Globus pallidus (tissue), 1 donor: ENCODE measurements at regions not wholly inside any gene's neighbourhood (a gene's known extent, or its start where the extent isn't known, plus 50 kb on each side); places are given as distances from the start of the nearest gene placed in this dataset.

Experiments used
- DNase-seq: peaks from one replicate; pipeline ENCODE4 v3.0.0-alpha.2; 2015; ENCODE audit warnings: low spot score

DNA sequence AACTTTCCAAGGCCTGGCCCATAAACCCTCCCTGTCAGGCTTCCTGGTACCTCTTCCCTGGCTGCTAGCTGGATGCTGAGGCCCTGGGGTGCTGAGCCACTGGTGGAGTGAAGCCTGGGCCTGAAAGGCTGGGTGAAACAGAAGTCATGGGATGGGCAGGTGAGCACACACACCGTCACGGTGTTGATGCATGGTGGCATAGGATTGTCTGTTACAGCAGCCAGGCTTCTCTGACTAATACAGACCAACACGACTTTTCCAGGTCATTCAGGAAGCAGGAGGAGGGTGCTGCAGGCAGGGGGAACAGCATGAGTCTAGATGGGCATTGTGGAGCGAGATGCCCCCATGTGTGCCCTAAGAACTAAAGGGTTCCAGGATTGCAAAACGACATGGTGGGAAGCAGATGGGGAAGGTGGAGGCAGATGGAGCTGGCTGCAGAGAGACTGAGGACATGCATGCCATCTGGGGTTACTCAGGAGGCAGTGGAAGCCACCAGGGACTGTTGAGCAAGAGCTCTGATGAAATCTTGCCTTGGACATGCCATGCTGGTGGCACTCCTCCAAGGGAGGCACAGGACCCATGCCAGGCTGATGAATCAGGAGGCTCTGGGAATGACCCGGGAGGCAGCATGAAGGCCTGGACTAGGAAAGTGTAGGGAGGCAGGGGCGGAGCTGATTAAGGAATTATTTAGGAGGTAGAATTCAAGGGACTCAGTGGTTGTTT is 480.9 kb downstream of the TSN start:
- no peak for DNase-seq

DNA sequence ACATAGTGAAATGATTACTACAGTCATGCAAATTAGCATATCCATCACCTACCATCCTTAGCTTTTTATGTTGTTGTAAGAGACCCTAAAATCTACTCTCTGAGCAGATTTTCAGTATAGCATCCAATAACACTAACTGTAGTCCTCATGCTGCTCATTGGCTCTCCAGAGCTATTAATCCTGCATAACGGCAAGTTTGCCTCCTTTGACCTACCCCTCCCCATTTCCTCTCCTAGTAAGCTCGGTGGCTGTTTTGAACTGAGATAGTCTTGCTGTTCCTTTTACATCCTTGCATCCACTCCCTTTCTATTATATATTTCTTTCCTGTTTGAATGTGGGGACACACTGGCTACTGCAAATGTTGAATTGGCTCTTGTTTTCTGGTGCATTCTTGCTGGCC is 481.5 kb downstream of the TSN start:
- no peak for DNase-seq

- no peak for DNase-seq
Measured at GRCh38 chr2:122237450-122237849, 482.0 kb downstream of the TSN start.

DNA sequence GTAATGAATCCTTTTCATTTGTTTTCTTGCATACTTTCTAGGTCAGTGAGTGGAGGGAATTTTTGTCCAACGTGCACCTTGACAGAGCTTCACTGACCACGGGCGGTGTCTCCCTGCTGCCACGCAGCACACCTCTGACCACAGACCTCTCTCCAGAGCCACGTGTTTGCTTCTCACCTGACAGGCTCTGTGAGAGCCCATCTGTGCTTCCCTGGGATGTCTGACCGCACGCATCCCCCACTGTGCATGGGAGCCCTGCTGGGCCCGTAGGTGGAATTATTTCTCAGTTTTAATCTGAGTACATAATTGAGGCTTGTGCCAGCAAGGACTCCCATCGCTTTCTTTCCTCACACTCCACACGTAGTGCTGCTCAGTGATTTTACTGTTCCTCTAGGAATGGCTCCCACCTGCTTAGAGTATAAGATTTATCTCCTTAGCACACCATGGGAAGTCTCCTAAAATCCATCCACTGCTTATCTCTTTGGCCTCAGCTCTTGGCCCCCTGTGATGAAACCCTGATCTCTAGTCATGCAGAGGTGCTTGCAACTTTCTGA is 482.6 kb downstream of the TSN start:
- DNase-seq = no peak

GRCh38 chr2:122239440-122239839 is 484.0 kb downstream of the TSN start:
- no peak for DNase-seq

- DNase-seq = no peak
Measured at GRCh38 chr2:122244598-122245229, 489.3 kb downstream of the TSN start.

GRCh38 chr2:122249673-122250072 is 494.2 kb downstream of the TSN start:
- DNase-seq = no peak

- no peak for DNase-seq
Measured at GRCh38 chr2:122251158-122251557, 495.7 kb downstream of the TSN start.

- no peak for DNase-seq
Measured at GRCh38 chr2:122251566-122251965, 496.1 kb downstream of the TSN start.

DNA sequence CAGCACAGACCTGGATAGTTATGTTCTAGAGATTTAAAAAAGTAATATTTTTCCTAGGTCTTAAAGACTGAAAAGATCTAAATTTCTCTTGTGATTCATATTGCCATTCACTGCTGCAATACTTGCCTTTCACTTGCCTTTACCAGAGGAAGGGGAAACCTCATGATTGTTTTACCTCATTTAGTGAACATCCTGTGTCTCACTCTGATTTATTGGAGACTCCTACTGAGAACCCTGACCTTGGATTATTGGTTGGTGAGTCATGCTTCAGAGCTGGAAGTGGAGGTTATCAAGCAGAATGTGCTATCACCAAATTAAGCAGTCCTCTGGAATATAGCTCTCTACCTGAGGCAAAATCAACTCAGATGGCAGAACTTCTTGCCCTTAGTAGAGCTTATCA is 500.5 kb downstream of the TSN start:
- no peak for DNase-seq

GRCh38 chr2:122261911-122262310 is 506.5 kb downstream of the TSN start:
- no peak for DNase-seq

- no peak for DNase-seq
Measured at GRCh38 chr2:122263746-122264145, 508.3 kb downstream of the TSN start.

DNA sequence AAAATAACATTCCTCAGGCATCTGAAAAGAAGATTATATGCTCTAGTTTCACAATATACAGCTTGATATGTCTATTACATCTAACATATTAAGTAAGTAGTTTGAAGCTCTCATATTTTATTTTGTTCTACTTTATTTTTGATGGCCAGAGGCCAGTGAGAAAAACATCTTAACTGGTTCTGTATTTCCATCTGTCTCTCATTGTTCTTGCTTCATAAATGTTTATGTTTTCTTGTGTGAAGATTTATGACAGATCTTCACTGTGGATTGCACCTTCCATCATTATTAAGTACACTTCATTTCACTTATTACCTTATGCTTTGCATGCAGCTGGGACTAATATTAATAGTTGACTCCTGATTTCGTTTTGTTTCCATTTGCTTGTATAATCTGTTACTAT is 511.2 kb downstream of the TSN start:
- no peak for DNase-seq

DNA sequence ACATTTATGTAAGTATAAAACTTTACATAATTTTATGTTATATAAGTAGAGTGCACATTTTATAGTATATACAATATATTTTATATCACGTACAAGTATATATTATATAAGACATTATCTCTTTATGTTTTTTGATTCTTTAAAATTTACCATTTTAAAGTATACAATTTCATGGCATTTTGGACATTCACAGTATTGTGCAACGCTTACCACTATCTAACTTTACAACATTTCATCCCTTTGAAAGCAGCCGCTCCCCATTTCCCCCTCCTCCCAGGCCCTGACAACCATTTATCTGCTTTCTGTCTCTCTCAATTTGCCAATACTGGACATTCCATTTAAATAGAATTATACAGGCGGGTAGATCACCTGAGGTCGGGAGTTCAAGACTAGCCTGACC is 512.5 kb downstream of the TSN start:
- no peak for DNase-seq

GRCh38 chr2:122273785-122274419 is 518.5 kb downstream of the TSN start:
- DNase-seq = no peak

- DNase-seq = no peak
Measured at GRCh38 chr2:122277956-122278355, 522.5 kb downstream of the TSN start.

DNA sequence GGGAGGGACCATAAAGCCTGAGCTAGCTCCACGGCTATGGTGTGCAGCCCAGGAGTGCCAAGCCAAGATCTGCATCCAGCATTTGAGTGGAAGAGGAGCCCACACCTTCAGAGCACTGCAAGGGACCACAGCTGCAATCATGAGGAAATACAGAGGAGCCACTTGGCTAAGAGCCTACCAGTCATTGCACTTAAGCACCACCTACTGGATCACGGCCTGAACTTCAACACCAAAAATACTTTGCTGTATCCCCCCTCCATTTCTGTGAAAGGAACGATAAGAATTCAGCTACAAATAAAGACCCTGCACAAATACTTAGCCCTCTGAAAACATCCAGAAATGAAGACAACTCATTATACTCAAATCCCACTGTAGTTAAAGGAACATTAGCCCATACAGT is 545.3 kb downstream of the TSN start:
- no peak for DNase-seq

- DNase-seq = no peak
Measured at GRCh38 chr2:122307763-122308162, 552.3 kb downstream of the TSN start.

GRCh38 chr2:122315306-122315705 is 559.9 kb downstream of the TSN start:
- DNase-seq = no peak

DNA sequence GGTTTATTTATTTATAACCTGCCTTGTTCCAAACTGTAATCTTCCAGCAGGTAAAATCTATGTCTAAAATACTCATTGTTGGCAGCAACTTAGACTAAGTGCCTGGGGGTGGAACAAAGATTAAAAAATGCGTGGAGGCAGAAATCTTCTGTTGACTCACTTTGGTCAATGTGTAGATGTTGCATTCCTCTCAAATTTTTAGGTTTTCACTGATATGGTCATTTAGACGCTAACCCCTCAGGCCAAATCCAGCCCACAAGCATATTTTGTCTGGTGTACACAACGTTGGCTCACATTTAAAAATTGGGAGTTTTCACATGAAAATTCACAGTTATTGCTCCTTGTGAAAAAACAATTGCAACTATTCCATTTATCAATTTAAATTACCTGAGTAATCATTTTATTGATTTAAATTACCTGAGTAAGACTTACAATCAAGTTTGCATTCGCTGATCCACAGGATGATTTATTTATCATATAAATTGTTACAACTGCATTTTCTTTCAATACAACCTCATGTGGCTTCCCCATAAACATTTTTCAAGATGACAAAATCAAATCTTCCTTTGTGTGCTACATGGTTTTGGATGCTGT is 564.2 kb downstream of the TSN start:
- DNase-seq = no peak

DNA sequence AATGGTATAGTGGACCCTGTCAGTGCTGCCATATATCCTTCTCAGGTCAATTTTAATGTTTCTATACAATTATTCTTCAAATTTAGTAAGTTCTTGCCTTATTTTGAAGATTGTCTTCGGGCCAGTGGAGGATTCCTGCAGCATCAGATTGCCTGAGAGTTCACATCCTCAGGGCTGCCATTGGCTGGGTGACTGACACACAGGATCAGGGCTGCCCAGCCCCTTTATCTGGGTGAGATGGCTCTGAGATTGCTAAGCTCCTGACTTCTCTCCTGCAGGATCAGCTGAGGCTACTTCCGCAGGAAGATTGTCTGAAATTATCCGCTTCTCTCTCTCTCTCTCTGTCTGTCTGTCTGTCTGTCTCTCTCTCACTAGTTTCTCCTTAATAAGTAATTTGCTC is 567.4 kb downstream of the TSN start:
- no peak for DNase-seq

DNA sequence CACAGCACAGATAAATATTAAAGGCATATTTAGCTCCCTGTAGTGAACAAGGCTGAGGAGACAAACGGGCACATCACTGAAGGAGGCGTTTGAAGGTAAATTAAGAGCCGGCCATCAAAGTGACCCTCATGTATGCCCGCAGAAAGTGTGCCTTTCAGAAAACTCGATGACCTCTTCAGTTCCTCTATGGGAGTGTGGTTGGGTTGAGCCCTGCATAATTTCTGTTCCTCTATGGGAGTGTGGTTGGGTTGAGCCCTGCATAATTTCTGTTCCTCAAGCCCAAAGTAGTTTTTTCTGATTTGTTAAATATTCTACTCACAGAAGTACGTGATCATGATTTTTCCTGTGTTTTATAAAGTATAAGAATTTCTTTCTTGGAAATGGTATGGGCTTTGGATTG is 568.5 kb downstream of the TSN start:
- DNase-seq = no peak

DNA sequence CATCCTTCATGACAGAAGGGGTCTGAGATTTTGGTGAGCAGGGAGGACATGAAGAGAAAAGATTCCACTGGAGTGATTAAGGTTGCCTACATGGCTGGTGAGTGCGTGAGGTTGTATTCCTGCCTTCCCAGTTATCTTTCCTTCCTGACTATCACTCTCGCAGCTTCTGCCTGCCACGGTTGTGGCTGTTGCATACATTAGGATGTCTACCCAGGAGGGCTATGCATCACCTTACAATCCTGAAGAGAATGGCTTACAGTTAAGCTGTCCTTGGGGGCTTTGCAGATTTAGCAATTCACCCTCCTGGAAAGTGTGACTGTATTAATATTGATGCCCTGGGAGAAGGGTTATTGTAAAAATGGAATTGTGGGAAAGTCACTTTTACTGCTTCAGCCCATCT is 571.0 kb downstream of the TSN start:
- no peak for DNase-seq
